Vagina (tissue), 2 donors: ENCODE measurements at regions not wholly inside any gene's neighbourhood (a gene's known extent, or its start where the extent isn't known, plus 50 kb on each side); places are given as distances from the start of the nearest gene placed in this dataset.

Experiments used
- POLR2A ChIP-seq, 2 donors: fragments of 450-650 bp; IDR thresholded peaks; one replicate each; pipeline ENCODE4 v1.6.1; 2017; ENCODE audit warnings: antibody characterized with exemption in 2 of 2, mild to moderate bottlenecking in 2 of 2, moderate library complexity in 2 of 2
- TF ChIP-seq, protein P1 (sequence below), 3 experiments: fragments of 450-650 bp in 2 of 3; fragments of 200-600 bp in 1 of 3; sonication (generic) in 1 of 3; IDR thresholded peaks; one replicate each; pipeline ENCODE4 v1.5.1; 2017 to 2019; ENCODE audit warnings: antibody characterized with exemption in 3 of 3, mild to moderate bottlenecking in 2 of 3, moderate library complexity in 2 of 3

GRCh38 chr5:87741881-87742280 is 329.2 kb upstream of the CCNH start:
- TF ChIP-seq POLR2A (IDR thresholded peaks at IDR 0.05): no peak
- TF ChIP-seq, protein P1, sequence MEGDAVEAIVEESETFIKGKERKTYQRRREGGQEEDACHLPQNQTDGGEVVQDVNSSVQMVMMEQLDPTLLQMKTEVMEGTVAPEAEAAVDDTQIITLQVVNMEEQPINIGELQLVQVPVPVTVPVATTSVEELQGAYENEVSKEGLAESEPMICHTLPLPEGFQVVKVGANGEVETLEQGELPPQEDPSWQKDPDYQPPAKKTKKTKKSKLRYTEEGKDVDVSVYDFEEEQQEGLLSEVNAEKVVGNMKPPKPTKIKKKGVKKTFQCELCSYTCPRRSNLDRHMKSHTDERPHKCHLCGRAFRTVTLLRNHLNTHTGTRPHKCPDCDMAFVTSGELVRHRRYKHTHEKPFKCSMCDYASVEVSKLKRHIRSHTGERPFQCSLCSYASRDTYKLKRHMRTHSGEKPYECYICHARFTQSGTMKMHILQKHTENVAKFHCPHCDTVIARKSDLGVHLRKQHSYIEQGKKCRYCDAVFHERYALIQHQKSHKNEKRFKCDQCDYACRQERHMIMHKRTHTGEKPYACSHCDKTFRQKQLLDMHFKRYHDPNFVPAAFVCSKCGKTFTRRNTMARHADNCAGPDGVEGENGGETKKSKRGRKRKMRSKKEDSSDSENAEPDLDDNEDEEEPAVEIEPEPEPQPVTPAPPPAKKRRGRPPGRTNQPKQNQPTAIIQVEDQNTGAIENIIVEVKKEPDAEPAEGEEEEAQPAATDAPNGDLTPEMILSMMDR (IDR thresholded peaks at IDR 0.05): no peak
